ENCODE measurements at regions not wholly inside any gene's neighbourhood (a gene's known extent, or its start where the extent isn't known, plus 50 kb on each side); places are given as distances from the start of the nearest gene placed in this dataset.

DNA sequence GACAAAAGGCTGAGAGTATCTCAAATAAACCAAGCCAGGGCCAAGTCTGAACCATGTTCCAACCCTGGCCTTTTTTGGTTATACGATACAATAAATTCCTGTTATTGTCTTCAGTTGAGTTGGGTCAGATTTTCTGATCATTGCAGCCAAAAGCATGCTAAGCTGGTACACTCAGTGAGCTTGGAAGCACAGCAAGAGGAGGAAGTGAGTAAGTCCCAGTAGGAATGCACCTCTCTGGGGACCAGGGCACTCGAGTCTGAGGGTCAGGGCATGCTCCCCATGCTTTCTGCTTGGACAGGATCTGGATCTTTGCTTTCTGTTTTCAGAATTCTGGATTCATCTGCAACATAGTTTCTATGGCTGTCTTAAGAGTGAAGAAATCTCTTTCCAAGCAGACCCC is 73.1 kb downstream of the TMPRSS5 start:
- no peak overlapping the region for H3K4me3 ChIP-seq
- no TSS peak for BruUV-seq (replicated peaks)
- SMC1A ChIA-PET (ENCODE audit: uncharacterized antibody, unreplicated experiment), result no interaction called here
- RAD21 ChIA-PET (ENCODE audit: unreplicated experiment), result no interaction called here
- H3K4me2 ChIP-seq (ENCODE audit: control insufficient read depth, insufficient read depth), result no peak overlapping the region
- no peaks in the 10 kb centered on the region for H3K36me3 ChIP-seq (ENCODE audit: control insufficient read depth in 2 of 2, insufficient read depth in 2 of 2, low read length in 1 of 2)
- POLR2A ChIA-PET, result no interaction called here
- DNase-seq (ENCODE audit: low read depth, low spot score) (no peak), FAIRE-seq (no peak), ATAC-seq (no peak)
- no peaks in the 10 kb centered on the region for H3K4me1 ChIP-seq (ENCODE audit: control insufficient read depth, insufficient read depth, low read length)
- no peaks in the 10 kb centered on the region for H3K9me3 ChIP-seq (replicated peaks; ENCODE audit: control insufficient read depth, insufficient read depth, low read length)
- intact Hi-C loops (cut with micrococcal nuclease; ENCODE audit: unreplicated experiment), result no loop called here
- TF ChIP-seq SIN3A (IDR thresholded peaks at IDR 0.05; ENCODE audit: low read depth, low read length) (no peak), PAX8 (IDR thresholded peaks at IDR 0.05) (no peak), PKNOX1 (IDR thresholded peaks at IDR 0.05) (no peak), CHD4 (IDR thresholded peaks at IDR 0.05) (no peak), ZZZ3 (IDR thresholded peaks at IDR 0.05; ENCODE audit: control insufficient read depth, insufficient read length, low read depth) (no peak), YBX1 (IDR thresholded peaks at IDR 0.05) (no peak), MEF2A (IDR thresholded peaks at IDR 0.05; ENCODE audit: insufficient read depth, low read depth, low read length) (no peak), STAT1 (conservative IDR thresholded peaks at IDR 0.05) (no peak), GATAD2B (conservative IDR thresholded peaks at IDR 0.05; ENCODE audit: low read depth) (no peak), ZNF207 (IDR thresholded peaks at IDR 0.05; ENCODE audit: borderline replicate concordance) (no peak), FOXM1 (IDR thresholded peaks at IDR 0.05; ENCODE audit: low read depth, low read length) (no peak)
- TF ChIP-seq, protein P1, sequence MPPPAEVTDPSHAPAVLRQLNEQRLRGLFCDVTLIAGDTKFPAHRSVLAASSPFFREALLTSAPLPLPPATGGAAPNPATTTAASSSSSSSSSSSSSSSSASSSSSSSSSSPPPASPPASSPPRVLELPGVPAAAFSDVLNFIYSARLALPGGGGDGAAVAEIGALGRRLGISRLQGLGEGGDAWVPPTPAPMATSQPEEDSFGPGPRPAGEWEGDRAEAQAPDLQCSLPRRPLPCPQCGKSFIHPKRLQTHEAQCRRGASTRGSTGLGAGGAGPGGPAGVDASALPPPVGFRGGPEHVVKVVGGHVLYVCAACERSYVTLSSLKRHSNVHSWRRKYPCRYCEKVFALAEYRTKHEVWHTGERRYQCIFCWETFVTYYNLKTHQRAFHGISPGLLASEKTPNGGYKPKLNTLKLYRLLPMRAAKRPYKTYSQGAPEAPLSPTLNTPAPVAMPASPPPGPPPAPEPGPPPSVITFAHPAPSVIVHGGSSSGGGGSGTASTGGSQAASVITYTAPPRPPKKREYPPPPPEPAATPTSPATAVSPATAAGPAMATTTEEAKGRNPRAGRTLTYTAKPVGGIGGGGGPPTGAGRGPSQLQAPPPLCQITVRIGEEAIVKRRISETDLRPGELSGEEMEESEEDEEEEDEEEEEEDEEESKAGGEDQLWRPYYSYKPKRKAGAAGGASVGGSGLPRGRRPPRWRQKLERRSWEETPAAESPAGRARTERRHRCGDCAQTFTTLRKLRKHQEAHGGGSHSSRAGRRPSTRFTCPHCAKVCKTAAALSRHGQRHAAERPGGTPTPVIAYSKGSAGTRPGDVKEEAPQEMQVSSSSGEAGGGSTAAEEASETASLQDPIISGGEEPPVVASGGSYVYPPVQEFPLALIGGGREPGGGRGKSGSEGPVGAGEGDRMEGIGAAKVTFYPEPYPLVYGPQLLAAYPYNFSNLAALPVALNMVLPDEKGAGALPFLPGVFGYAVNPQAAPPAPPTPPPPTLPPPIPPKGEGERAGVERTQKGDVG (CRISPR knock-in tag; IDR thresholded peaks at IDR 0.05), result no peak
- TF ChIP-seq, protein P2, sequence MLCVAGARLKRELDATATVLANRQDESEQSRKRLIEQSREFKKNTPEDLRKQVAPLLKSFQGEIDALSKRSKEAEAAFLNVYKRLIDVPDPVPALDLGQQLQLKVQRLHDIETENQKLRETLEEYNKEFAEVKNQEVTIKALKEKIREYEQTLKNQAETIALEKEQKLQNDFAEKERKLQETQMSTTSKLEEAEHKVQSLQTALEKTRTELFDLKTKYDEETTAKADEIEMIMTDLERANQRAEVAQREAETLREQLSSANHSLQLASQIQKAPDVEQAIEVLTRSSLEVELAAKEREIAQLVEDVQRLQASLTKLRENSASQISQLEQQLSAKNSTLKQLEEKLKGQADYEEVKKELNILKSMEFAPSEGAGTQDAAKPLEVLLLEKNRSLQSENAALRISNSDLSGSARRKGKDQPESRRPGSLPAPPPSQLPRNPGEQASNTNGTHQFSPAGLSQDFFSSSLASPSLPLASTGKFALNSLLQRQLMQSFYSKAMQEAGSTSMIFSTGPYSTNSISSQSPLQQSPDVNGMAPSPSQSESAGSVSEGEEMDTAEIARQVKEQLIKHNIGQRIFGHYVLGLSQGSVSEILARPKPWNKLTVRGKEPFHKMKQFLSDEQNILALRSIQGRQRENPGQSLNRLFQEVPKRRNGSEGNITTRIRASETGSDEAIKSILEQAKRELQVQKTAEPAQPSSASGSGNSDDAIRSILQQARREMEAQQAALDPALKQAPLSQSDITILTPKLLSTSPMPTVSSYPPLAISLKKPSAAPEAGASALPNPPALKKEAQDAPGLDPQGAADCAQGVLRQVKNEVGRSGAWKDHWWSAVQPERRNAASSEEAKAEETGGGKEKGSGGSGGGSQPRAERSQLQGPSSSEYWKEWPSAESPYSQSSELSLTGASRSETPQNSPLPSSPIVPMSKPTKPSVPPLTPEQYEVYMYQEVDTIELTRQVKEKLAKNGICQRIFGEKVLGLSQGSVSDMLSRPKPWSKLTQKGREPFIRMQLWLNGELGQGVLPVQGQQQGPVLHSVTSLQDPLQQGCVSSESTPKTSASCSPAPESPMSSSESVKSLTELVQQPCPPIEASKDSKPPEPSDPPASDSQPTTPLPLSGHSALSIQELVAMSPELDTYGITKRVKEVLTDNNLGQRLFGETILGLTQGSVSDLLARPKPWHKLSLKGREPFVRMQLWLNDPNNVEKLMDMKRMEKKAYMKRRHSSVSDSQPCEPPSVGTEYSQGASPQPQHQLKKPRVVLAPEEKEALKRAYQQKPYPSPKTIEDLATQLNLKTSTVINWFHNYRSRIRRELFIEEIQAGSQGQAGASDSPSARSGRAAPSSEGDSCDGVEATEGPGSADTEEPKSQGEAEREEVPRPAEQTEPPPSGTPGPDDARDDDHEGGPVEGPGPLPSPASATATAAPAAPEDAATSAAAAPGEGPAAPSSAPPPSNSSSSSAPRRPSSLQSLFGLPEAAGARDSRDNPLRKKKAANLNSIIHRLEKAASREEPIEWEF (IDR thresholded peaks at IDR 0.05; ENCODE audit: insufficient replicate concordance, low read depth, low read length), result no peak
- in situ Hi-C loops (cut with MboI), result no loop called here
- H3K9ac ChIP-seq (ENCODE audit: control insufficient read depth, insufficient read depth, low read length), result no peak overlapping the region
- H3K27me3 ChIP-seq (replicated peaks in 1 of 2; ENCODE audit: control insufficient read depth in 2 of 2, insufficient read depth in 2 of 2, low read length in 1 of 2), result peaks cover 1 to 2% of the 10 kb centered on the region in 2 experiments; a peak in 3 of 4 replicates
- CTCF ChIA-PET, result no interaction called here
- H4K20me1 ChIP-seq (ENCODE audit: control insufficient read depth, insufficient read depth), result no peaks in the 10 kb centered on the region
- H2AFZ ChIP-seq (ENCODE audit: control insufficient read depth, low read depth, low read length), result no peak overlapping the region
- H3K27ac ChIP-seq (ENCODE audit: control insufficient read depth, insufficient read depth), result no peak overlapping the region
- no peaks in the 10 kb centered on the region for H3K79me2 ChIP-seq (ENCODE audit: control insufficient read depth, insufficient read depth, low read length)
- 31% methylated on average over 2 of the region's 2 CpGs for WGBS (ENCODE audit: insufficient coverage, insufficient replicate concordance, low lambda C conversion rate, missing lambda C conversion rate)
